Lung (tissue), 11 donors: ENCODE measurements at regions not wholly inside any gene's neighbourhood (a gene's known extent, or its start where the extent isn't known, plus 50 kb on each side); places are given as distances from the start of the nearest gene placed in this dataset.

Experiments
- ATAC-seq: fragments of 200-7000 bp; cut with Tn5 transposase; one replicate; pipeline ENCODE4 v1.9.1; 2020; ENCODE audit warnings: moderate number of reproducible peaks; ENCODE audit not compliant: insufficient read depth, low FRiP score
- DNase-seq, 3 donors: peaks; one replicate each; pipeline ENCODE4 v3.0.0-alpha.2; 2013 to 2017
- H3K27ac ChIP-seq, 2 donors: one replicate each; pipeline ENCODE4 v1.5.1; 2013; ENCODE audit warnings: mild to moderate bottlenecking in 2 of 2, moderate library complexity in 2 of 2, control low read depth in 1 of 2, inconsistent platforms in 1 of 2, low read depth in 1 of 2, low read length in 1 of 2
- H3K27me3 ChIP-seq, 3 donors: one replicate each; pipeline ENCODE4 v1.5.1; 2013; ENCODE audit warnings: low read length in 2 of 3; ENCODE audit not compliant: control insufficient read depth in 3 of 3, insufficient read depth in 3 of 3
- H3K36me3 ChIP-seq, 4 donors: one replicate each; pipeline ENCODE4 v1.5.1; 2013; ENCODE audit warnings: low read length in 4 of 4, mild to moderate bottlenecking in 1 of 4, moderate library complexity in 1 of 4; ENCODE audit not compliant: control insufficient read depth in 4 of 4, insufficient read depth in 4 of 4
- H3K4me1 ChIP-seq, 5 donors: one replicate each; pipeline ENCODE4 v1.5.1; 2013; ENCODE audit warnings: low read length in 5 of 5, mild to moderate bottlenecking in 2 of 5, moderate library complexity in 1 of 5; ENCODE audit not compliant: control insufficient read depth in 5 of 5, insufficient read depth in 5 of 5
- H3K4me3 ChIP-seq: one replicate; pipeline ENCODE4 v1.5.1; 2013; ENCODE audit warnings: mild to moderate bottlenecking, control low read depth, moderate library complexity
- H3K9ac ChIP-seq, 2 donors: one replicate each; pipeline ENCODE4 v1.5.1; 2013; ENCODE audit warnings: low read length in 2 of 2, control low read depth in 1 of 2; ENCODE audit not compliant: insufficient read depth in 1 of 2
- H3K9me3 ChIP-seq, 4 donors: one replicate each; pipeline ENCODE4 v1.5.1; 2013; ENCODE audit warnings: low read length in 3 of 4, mild to moderate bottlenecking in 1 of 4, moderate library complexity in 1 of 4; ENCODE audit not compliant: control insufficient read depth in 4 of 4, insufficient read depth in 3 of 4
- WGBS, 2 donors: extraction: QIAGEN DNeasy Blood & Tissue Kit; methylation state at CpG; one replicate each; pipeline ENCODE4 v1.1.7; 2013; 5-methylcytosine and 5-hydroxymethylcytosine counted together
- TF ChIP-seq, protein P1 (sequence below): IDR thresholded peaks from 2 replicates; pipeline ENCODE4 v1.5.1; 2012; ENCODE audit warnings: mild to moderate bottlenecking; ENCODE audit errors: control extremely low read depth, extremely low read depth
- donor health status: control.
- donor health status: control.
- donor health status: Bipolar disorder and iron deficiency.
- donor health status: healthy.
- donor health status: DM: yes; HTN: yes; CAD: no.

GRCh38 chr12:86683568-86684304, 427.5 kb upstream of the MGAT4C start:
- 52 to 62% methylated on average over 6 of the region's 6 CpGs for WGBS, 2 donors
- H3K4me1 ChIP-seq: no peaks in the 10 kb centered on the region

GRCh38 chr12:86681060-86681459, 424.9 kb upstream of the MGAT4C start:
- 48 to 49% methylated on average over 1 of the region's 1 CpG for WGBS, 2 donors

More at GRCh38 chr12:86683568-86684304, 427.5 kb upstream of the MGAT4C start:
- H3K4me3 ChIP-seq: no peak overlapping the region
- H3K36me3 ChIP-seq: no peaks in the 10 kb centered on the region
- no peak overlapping the region for H3K9ac ChIP-seq
- H3K27ac ChIP-seq: no peak overlapping the region
- H3K27me3 ChIP-seq: no peaks in the 10 kb centered on the region
- ATAC-seq: no peak
- TF ChIP-seq, protein P1, sequence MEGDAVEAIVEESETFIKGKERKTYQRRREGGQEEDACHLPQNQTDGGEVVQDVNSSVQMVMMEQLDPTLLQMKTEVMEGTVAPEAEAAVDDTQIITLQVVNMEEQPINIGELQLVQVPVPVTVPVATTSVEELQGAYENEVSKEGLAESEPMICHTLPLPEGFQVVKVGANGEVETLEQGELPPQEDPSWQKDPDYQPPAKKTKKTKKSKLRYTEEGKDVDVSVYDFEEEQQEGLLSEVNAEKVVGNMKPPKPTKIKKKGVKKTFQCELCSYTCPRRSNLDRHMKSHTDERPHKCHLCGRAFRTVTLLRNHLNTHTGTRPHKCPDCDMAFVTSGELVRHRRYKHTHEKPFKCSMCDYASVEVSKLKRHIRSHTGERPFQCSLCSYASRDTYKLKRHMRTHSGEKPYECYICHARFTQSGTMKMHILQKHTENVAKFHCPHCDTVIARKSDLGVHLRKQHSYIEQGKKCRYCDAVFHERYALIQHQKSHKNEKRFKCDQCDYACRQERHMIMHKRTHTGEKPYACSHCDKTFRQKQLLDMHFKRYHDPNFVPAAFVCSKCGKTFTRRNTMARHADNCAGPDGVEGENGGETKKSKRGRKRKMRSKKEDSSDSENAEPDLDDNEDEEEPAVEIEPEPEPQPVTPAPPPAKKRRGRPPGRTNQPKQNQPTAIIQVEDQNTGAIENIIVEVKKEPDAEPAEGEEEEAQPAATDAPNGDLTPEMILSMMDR: no peak
- peaks cover 0 to 4% (median 0%) of the 10 kb centered on the region in 4 donors for H3K9me3 ChIP-seq
- DNase-seq: peak in 1 of 3 donors; percentile 34

GRCh38 chr12:86675197-86675596, 419.0 kb upstream of the MGAT4C start:
- H3K36me3 ChIP-seq: no peaks in the 10 kb centered on the region
- H3K27ac ChIP-seq: no peak overlapping the region
- H3K9ac ChIP-seq: no peak overlapping the region
- ATAC-seq: no peak
- DNase-seq: no peak
- H3K27me3 ChIP-seq: no peaks in the 10 kb centered on the region
- TF ChIP-seq, protein P1: no peak
- no peak overlapping the region for H3K4me3 ChIP-seq
- WGBS, 2 donors: 66 to 72% methylated on average over 3 of the region's 3 CpGs
- peaks cover 0 to 3% (median 0%) of the 10 kb centered on the region in 4 donors for H3K9me3 ChIP-seq
- H3K4me1 ChIP-seq: peaks cover 0 to 10% (median 0%) of the 10 kb centered on the region in 5 donors

More at GRCh38 chr12:86681060-86681459, 424.9 kb upstream of the MGAT4C start:
- H3K9ac ChIP-seq: no peak overlapping the region
- no peaks in the 10 kb centered on the region for H3K36me3 ChIP-seq
- no peaks in the 10 kb centered on the region for H3K27me3 ChIP-seq
- H3K4me3 ChIP-seq: no peak overlapping the region
- H3K27ac ChIP-seq: no peak overlapping the region
- peaks cover 0 to 4% (median 1%) of the 10 kb centered on the region in 4 donors for H3K9me3 ChIP-seq
- no peak for DNase-seq
- TF ChIP-seq, protein P1: no peak
- ATAC-seq: no peak
- no peaks in the 10 kb centered on the region for H3K4me1 ChIP-seq
